Fibroblast of lung (primary cell): ENCODE measurements at regions not wholly inside any gene's neighbourhood (a gene's known extent, or its start where the extent isn't known, plus 50 kb on each side); places are given as distances from the start of the nearest gene placed in this dataset.

Experiments used
- DNase-seq, 2 donors: peaks; one replicate each; pipeline versions ENCODE4 v3.0.0 to v3.0.0-alpha.2; 2010; ENCODE audit warnings: low read depth in 2 of 2
- H2AFZ ChIP-seq: 2 replicates; pipeline ENCODE4 v1.5.1; 2012; ENCODE audit warnings: low read length, control low read depth, inconsistent platforms
- H3K27ac ChIP-seq: 2 replicates; pipeline ENCODE4 v1.5.1; 2011; ENCODE audit warnings: low read length, control low read depth; ENCODE audit not compliant: insufficient read depth
- H3K27me3 ChIP-seq: 2 replicates; pipeline ENCODE4 v1.5.1; 2011; ENCODE audit warnings: mild to moderate bottlenecking, low read length; ENCODE audit not compliant: control insufficient read depth, insufficient read depth
- H3K36me3 ChIP-seq: 2 replicates; pipeline ENCODE4 v1.5.1; 2011; ENCODE audit warnings: low read length; ENCODE audit not compliant: control insufficient read depth, insufficient read depth
- H3K4me1 ChIP-seq: 2 replicates; pipeline ENCODE4 v1.5.1; 2011; ENCODE audit warnings: low read length; ENCODE audit not compliant: control insufficient read depth, insufficient read depth; ENCODE audit errors: extremely low read depth
- H3K4me2 ChIP-seq: 2 replicates; pipeline ENCODE4 v1.5.1; 2011; ENCODE audit warnings: low read length, control low read depth; ENCODE audit not compliant: insufficient read depth; ENCODE audit errors: extremely low read depth
- H3K4me3 ChIP-seq, 4 experiments: fragments of 200-600 bp in 1 of 4; sonication (generic) in 1 of 4; replicated peaks in 1 of 4; 2 replicates each; pipeline ENCODE4 v1.5.1; 2011 to 2016; ENCODE audit warnings: low read length in 4 of 4, low read depth in 3 of 4, mild to moderate bottlenecking in 3 of 4, control low read depth in 2 of 4, inconsistent platforms in 1 of 4, mixed read lengths in 1 of 4; ENCODE audit not compliant: insufficient read depth in 1 of 4; ENCODE audit errors: control extremely low read depth in 1 of 4
- H3K79me2 ChIP-seq: 2 replicates; pipeline ENCODE4 v1.5.1; 2012; ENCODE audit warnings: mild to moderate bottlenecking, low read length, inconsistent platforms; ENCODE audit not compliant: control insufficient read depth, insufficient read depth
- H3K9ac ChIP-seq: 2 replicates; pipeline ENCODE4 v1.5.1; 2011; ENCODE audit warnings: mild to moderate bottlenecking, low read length, control low read depth; ENCODE audit not compliant: insufficient read depth
- H3K9me3 ChIP-seq: 2 replicates; pipeline ENCODE4 v1.5.1; 2012; ENCODE audit warnings: low read depth, low read length; ENCODE audit not compliant: control insufficient read depth, insufficient read depth
- H4K20me1 ChIP-seq: 2 replicates; pipeline ENCODE4 v1.5.1; 2011; ENCODE audit warnings: low read length; ENCODE audit not compliant: control insufficient read depth, insufficient read depth; ENCODE audit errors: extremely low read depth
- CTCF ChIP-seq, 2 donors: IDR thresholded peaks in 1 of 2; conservative IDR thresholded peaks in 1 of 2; 1 replicate in 1 of 2; 2 replicates in 1 of 2; pipeline ENCODE4 v1.5.1; 2011 to 2012; ENCODE audit warnings: low read length in 2 of 2, control low read depth in 1 of 2, inconsistent platforms in 1 of 2, low read depth in 1 of 2, mild to moderate bottlenecking in 1 of 2
- EZH2 ChIP-seq: IDR thresholded peaks from 2 replicates; pipeline ENCODE4 v1.5.1; 2012; ENCODE audit warnings: low read length, control low read depth, mild to moderate bottlenecking; ENCODE audit errors: missing control alignments

- TF ChIP-seq CTCF (conservative IDR thresholded peaks at IDR 0.05 in 1 of 2, IDR thresholded peaks at IDR 0.05 in 1 of 2; ENCODE audit: low read depth in 1 of 2, low read length in 2 of 2) (no peak), EZH2 (no peak)
- no peak overlapping the region for H3K27ac ChIP-seq
- H3K36me3 ChIP-seq = no peaks in the 10 kb centered on the region
- no peaks in the 10 kb centered on the region for H3K27me3 ChIP-seq
- no peak for DNase-seq
- no peak overlapping the region for H3K9ac ChIP-seq
- no peak overlapping the region for H2AFZ ChIP-seq
- no peak overlapping the region for H3K4me2 ChIP-seq
- H3K79me2 ChIP-seq = no peaks in the 10 kb centered on the region
- H4K20me1 ChIP-seq = no peaks in the 10 kb centered on the region
- H3K4me1 ChIP-seq = no peaks in the 10 kb centered on the region
- H3K9me3 ChIP-seq = no peaks in the 10 kb centered on the region
- H3K4me3 ChIP-seq = no peak overlapping the region
Measured at GRCh38 chr16:52174168-52174567, 372.8 kb downstream of the TOX3 start.

DNA sequence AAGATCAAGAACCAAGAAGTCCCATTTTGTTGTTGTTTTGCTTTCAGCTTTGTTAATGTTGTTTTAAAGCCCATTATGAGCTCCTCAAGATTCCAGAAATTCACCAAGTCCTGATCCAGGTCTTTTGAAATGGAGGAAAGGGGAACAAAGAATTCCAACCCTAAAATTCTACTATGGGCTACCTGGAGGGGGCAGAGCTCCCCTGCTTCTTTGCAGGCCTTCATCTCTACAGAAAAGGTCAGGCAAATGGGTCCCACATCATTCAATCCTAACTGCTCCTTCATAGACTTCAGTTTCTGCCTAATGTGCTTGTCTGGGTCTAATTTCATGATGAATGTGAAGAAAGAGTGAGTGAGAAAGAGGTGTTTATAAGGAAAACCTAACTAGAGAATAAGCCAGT lies 375.5 kb downstream of the TOX3 start:
- Histone ChIP-seq H2AFZ (no peak overlapping the region), H3K36me3 (no peaks in the 10 kb centered on the region), H3K27me3 (no peaks in the 10 kb centered on the region), H3K9ac (no peak overlapping the region), H3K4me1 (no peaks in the 10 kb centered on the region), H4K20me1 (no peaks in the 10 kb centered on the region), H3K4me3 (no peak overlapping the region), H3K79me2 (no peaks in the 10 kb centered on the region), H3K9me3 (no peaks in the 10 kb centered on the region), H3K27ac (no peak overlapping the region), H3K4me2 (no peak overlapping the region)
- no peak for TF ChIP-seq EZH2
- TF ChIP-seq CTCF (conservative IDR thresholded peaks at IDR 0.05 in 1 of 2, IDR thresholded peaks at IDR 0.05 in 1 of 2; ENCODE audit: low read depth in 1 of 2, low read length in 2 of 2) = no peak
- no peak for DNase-seq

GRCh38 chr16:52167328-52167727 lies 379.6 kb downstream of the TOX3 start:
- H3K4me2 ChIP-seq = no peak overlapping the region
- no peak for DNase-seq
- no peak overlapping the region for H3K27ac ChIP-seq
- no peak overlapping the region for H3K9ac ChIP-seq
- no peaks in the 10 kb centered on the region for H4K20me1 ChIP-seq
- H3K4me1 ChIP-seq = no peaks in the 10 kb centered on the region
- no peak overlapping the region for H2AFZ ChIP-seq
- TF ChIP-seq CTCF (conservative IDR thresholded peaks at IDR 0.05 in 1 of 2, IDR thresholded peaks at IDR 0.05 in 1 of 2; ENCODE audit: low read depth in 1 of 2, low read length in 2 of 2) = no peak
- TF ChIP-seq EZH2 = no peak
- H3K36me3 ChIP-seq = no peaks in the 10 kb centered on the region
- no peaks in the 10 kb centered on the region for H3K9me3 ChIP-seq
- H3K4me3 ChIP-seq = no peak overlapping the region
- H3K27me3 ChIP-seq = no peaks in the 10 kb centered on the region
- H3K79me2 ChIP-seq = no peaks in the 10 kb centered on the region
